Esophagus squamous epithelium (tissue), 5 donors: ENCODE measurements at regions not wholly inside any gene's neighbourhood (a gene's known extent, or its start where the extent isn't known, plus 50 kb on each side); places are given as distances from the start of the nearest gene placed in this dataset.

Experiments used
- DNase-seq: peaks from one replicate; lab custom pipeline; 2025; lab: John Stamatoyannopoulos, UW
- H3K27ac ChIP-seq, 4 donors: fragments of 200-600 bp; sonication (generic); one replicate each; pipeline ENCODE4 v1.5.1; 2016 to 2019; ENCODE audit warnings: mild to moderate bottlenecking in 1 of 4
- H3K27me3 ChIP-seq, 4 donors: fragments of 200-600 bp; sonication (generic); 1 replicate in 3 of 4; 2 replicates in 1 of 4; pipeline versions ENCODE4 v1.5.1 to v1.6.0; 2017 to 2021; ENCODE audit warnings: antibody characterized with exemption in 1 of 4
- H3K36me3 ChIP-seq, 3 donors: fragments of 200-600 bp; sonication (generic); one replicate each; pipeline ENCODE4 v1.5.1; 2016 to 2019
- H3K4me1 ChIP-seq, 3 donors: fragments of 200-600 bp; sonication (generic); one replicate each; pipeline ENCODE4 v1.5.1; 2017 to 2019
- H3K4me3 ChIP-seq, 4 donors: fragments of 200-600 bp; sonication (generic); 1 replicate in 3 of 4; 2 replicates in 1 of 4; pipeline ENCODE4 v1.5.1; 2016 to 2019; ENCODE audit warnings: mild to moderate bottlenecking in 2 of 4, moderate library complexity in 1 of 4
- H3K9me3 ChIP-seq, 3 donors: fragments of 200-600 bp; sonication (generic); one replicate each; pipeline ENCODE4 v1.5.1; 2016 to 2019
- CTCF ChIP-seq, 6 experiments: fragments of 450-650 bp in 4 of 6; fragments of 200-600 bp in 2 of 6; sonication (generic) in 2 of 6; IDR thresholded peaks; one replicate each; pipeline ENCODE4 v1.5.1; 2016 to 2019; ENCODE audit warnings: antibody characterized with exemption in 6 of 6, mild to moderate bottlenecking in 4 of 6, moderate library complexity in 4 of 6
- POLR2A ChIP-seq, 4 donors: fragments of 450-650 bp; IDR thresholded peaks; one replicate each; pipeline ENCODE4 v1.6.1; 2017; ENCODE audit warnings: antibody characterized with exemption in 4 of 4, mild to moderate bottlenecking in 4 of 4, moderate library complexity in 3 of 4
- WGBS, 2 donors: methylation state at CpG; one replicate each; pipeline ENCODE4 v1.1.5; 2018; 5-methylcytosine and 5-hydroxymethylcytosine counted together
- intact Hi-C: fragments of 100-400 bp; cut with DNase I; formaldehyde crosslinking; loops from one replicate; pipeline ENCODE4 v1.15.0; 2022
- donor health status: DM: yes; HTN: yes; CAD: no.

DNA sequence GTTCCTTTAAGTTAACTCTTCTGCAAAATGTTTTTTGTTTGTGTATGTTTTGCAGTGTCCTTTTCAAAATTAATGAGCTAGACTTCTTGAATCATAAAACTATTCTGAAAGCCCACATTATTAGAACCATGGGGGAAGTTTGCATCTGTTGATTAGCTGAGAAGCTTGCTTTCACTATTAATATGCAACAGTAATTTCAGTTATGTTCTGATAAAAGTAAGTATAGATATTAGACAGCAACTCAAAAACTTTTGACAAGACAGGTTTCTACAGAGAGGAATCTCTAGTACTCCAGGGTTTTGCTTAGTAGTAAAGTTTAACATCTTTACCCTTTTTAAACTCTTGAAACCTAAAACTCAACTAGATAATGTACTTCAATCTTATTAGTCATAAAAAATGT is 147.8 kb downstream of the UBE2E3 start:
- H3K27me3 ChIP-seq, result no peaks in the 10 kb centered on the region
- no peak for TF ChIP-seq CTCF (IDR thresholded peaks at IDR 0.05)
- TF ChIP-seq POLR2A (IDR thresholded peaks at IDR 0.05), result no peak
- H3K9me3 ChIP-seq, result no peaks in the 10 kb centered on the region
- DNase-seq, result no peak
- intact Hi-C loops, result no loop called here
- H3K36me3 ChIP-seq, result no peaks in the 10 kb centered on the region
- H3K4me3 ChIP-seq, result no peak overlapping the region
- no peaks in the 10 kb centered on the region for H3K4me1 ChIP-seq
- H3K27ac ChIP-seq, result no peak overlapping the region

DNA sequence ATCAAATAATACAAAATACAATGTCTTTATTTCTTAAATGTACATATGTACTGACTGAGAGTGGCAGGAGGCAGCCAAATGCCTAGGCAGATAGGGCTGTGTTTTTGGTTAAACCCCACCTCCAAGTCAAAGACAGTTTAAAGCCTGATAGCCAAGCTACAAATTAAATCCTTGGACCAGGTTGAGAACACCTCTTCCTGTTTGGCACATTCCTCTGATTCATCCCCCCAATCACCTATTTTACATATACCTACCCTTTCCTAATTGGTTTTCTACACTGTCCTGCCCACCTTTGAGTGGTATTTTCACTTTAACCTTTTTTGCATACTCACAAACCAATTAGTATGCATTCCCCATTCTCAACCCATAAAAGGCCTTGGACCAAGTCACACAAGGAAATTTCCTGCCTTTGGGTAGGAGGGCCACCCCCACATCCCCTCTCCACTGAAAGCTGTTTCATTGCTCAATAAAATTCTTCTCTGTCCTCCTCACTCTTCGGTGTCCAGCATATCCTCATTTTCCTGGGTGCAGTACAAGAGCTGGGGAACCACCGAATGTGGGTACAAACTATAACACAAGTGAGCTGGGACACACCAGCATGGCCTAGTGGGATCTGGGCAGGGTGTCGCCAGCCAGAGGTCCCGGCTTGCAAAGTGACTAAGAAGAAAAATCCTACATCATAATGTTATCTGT is 149.1 kb downstream of the UBE2E3 start:
- Histone ChIP-seq H3K27me3 (no peaks in the 10 kb centered on the region), H3K9me3 (no peaks in the 10 kb centered on the region), H3K27ac (no peak overlapping the region), H3K4me3 (no peak overlapping the region), H3K36me3 (no peaks in the 10 kb centered on the region), H3K4me1 (no peaks in the 10 kb centered on the region)
- no peak for DNase-seq
- TF ChIP-seq CTCF (IDR thresholded peaks at IDR 0.05), result no peak
- no peak for TF ChIP-seq POLR2A (IDR thresholded peaks at IDR 0.05)
- WGBS, 2 donors, result 83 to 86% methylated on average over 4 of the region's 4 CpGs
- intact Hi-C loops, result no loop called here

GRCh38 chr2:181130686-181131085 is 150.3 kb downstream of the UBE2E3 start:
- Histone ChIP-seq H3K36me3 (no peaks in the 10 kb centered on the region), H3K4me3 (no peak overlapping the region), H3K9me3 (no peaks in the 10 kb centered on the region), H3K27me3 (no peaks in the 10 kb centered on the region), H3K4me1 (no peaks in the 10 kb centered on the region), H3K27ac (no peak overlapping the region)
- no peak for TF ChIP-seq POLR2A (IDR thresholded peaks at IDR 0.05)
- no peak for TF ChIP-seq CTCF (IDR thresholded peaks at IDR 0.05)
- intact Hi-C loops, result no loop called here
- no peak for DNase-seq
- WGBS, 2 donors, result 77 to 79% methylated on average over 3 of the region's 3 CpGs

DNA sequence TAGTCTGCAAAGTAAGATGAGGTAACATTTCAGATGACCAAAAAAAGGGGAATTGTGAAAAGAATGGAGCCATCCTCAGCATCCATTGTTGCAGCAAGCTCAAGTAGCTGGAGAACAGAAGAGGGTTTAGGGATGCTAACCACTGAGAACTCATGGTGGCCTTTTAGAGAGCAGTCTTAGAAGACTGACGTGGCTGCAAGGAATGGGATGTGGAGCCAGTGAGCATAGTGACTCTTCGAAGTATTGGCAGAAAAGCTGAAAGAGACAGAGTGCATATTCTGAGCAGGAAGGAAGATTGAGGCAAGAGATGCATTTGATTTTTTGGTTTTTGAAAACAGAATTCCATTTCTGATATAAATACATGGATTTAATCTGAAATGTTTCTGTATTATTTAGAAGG is 151.2 kb downstream of the UBE2E3 start:
- H3K36me3 ChIP-seq, result no peaks in the 10 kb centered on the region
- intact Hi-C loops, result no loop called here
- H3K27ac ChIP-seq, result no peak overlapping the region
- no peaks in the 10 kb centered on the region for H3K27me3 ChIP-seq
- no peak overlapping the region for H3K4me3 ChIP-seq
- H3K9me3 ChIP-seq, result no peaks in the 10 kb centered on the region
- DNase-seq, result no peak
- H3K4me1 ChIP-seq, result no peaks in the 10 kb centered on the region
- WGBS, 2 donors, result 56 to 64% methylated on average over 2 of the region's 2 CpGs
- TF ChIP-seq CTCF (IDR thresholded peaks at IDR 0.05) (no peak), POLR2A (IDR thresholded peaks at IDR 0.05) (no peak)

DNA sequence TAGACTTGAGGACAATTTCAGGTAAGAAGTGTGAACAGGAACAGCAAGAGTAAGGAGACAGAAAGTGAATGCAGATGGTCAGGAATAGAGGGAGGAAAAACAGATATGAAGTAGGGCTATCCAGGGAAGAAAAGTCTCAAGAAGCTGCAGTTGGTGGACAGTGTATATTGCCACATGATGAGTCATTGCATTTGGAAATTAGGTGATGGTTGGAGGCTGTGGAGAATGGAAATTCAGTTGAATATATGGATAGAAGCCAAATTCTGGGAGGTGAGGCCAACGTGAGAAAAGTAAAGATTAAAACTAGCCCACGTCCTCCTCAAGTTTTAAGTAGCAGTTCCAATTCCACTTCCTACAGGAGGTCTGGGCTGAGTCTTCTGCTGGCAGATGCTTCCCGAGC is 158.4 kb downstream of the UBE2E3 start:
- intact Hi-C loops, result no loop called here
- TF ChIP-seq POLR2A (IDR thresholded peaks at IDR 0.05), result no peak
- TF ChIP-seq CTCF (IDR thresholded peaks at IDR 0.05), result no peak
- Histone ChIP-seq H3K27me3 (no peaks in the 10 kb centered on the region), H3K4me3 (no peak overlapping the region), H3K9me3 (no peaks in the 10 kb centered on the region), H3K36me3 (no peaks in the 10 kb centered on the region), H3K27ac (no peak overlapping the region), H3K4me1 (peaks cover 0 to 7% (median 0%) of the 10 kb centered on the region in 3 donors)
- WGBS, 2 donors, result 41 to 48% methylated on average over 3 of the region's 3 CpGs
- no peak for DNase-seq
